Liver (tissue), 7 donors: ENCODE measurements at regions not wholly inside any gene's neighbourhood (a gene's known extent, or its start where the extent isn't known, plus 50 kb on each side); places are given as distances from the start of the nearest gene placed in this dataset.

Experiments
- DNase-seq: peaks from one replicate; pipeline ENCODE4 v3.0.0-alpha.2; 2017; ENCODE audit warnings: low spot score
- H3K27ac ChIP-seq, 2 donors: one replicate each; pipeline ENCODE4 v1.7.0; 2013; ENCODE audit warnings: inconsistent platforms in 2 of 2, low read length in 2 of 2, control low read depth in 1 of 2, low read depth in 1 of 2, mild to moderate bottlenecking in 1 of 2
- H3K27me3 ChIP-seq, 4 donors: one replicate each; pipeline versions ENCODE4 v1.6.1 to v1.7.0; 2013; ENCODE audit warnings: low read length in 3 of 4, inconsistent platforms in 1 of 4, mild to moderate bottlenecking in 1 of 4, moderate library complexity in 1 of 4; ENCODE audit not compliant: control insufficient read depth in 4 of 4, insufficient read depth in 4 of 4
- H3K36me3 ChIP-seq, 4 donors: one replicate each; pipeline versions ENCODE4 v1.6.1 to v1.7.0; 2013; ENCODE audit warnings: low read length in 3 of 4, mild to moderate bottlenecking in 3 of 4, low read depth in 1 of 4, moderate library complexity in 1 of 4; ENCODE audit not compliant: control insufficient read depth in 4 of 4, insufficient read depth in 3 of 4
- H3K4me1 ChIP-seq, 4 donors: one replicate each; pipeline versions ENCODE4 v1.6.1 to v1.7.0; 2013; ENCODE audit warnings: low read length in 3 of 4, mild to moderate bottlenecking in 3 of 4, moderate library complexity in 1 of 4; ENCODE audit not compliant: control insufficient read depth in 4 of 4, insufficient read depth in 4 of 4
- H3K4me3 ChIP-seq, 3 donors: one replicate each; pipeline versions ENCODE4 v1.6.1 to v1.7.0; 2013; ENCODE audit warnings: low read length in 3 of 3, control low read depth in 1 of 3, low read depth in 1 of 3, mild to moderate bottlenecking in 1 of 3
- H3K9ac ChIP-seq, 2 donors: one replicate each; pipeline ENCODE4 v1.7.0; 2013; ENCODE audit warnings: low read length in 2 of 2, mild to moderate bottlenecking in 2 of 2, moderate library complexity in 2 of 2, control low read depth in 1 of 2, low read depth in 1 of 2
- H3K9me3 ChIP-seq, 4 donors: one replicate each; pipeline versions ENCODE4 v1.6.1 to v1.7.0; 2013; ENCODE audit warnings: low read length in 3 of 4; ENCODE audit not compliant: control insufficient read depth in 4 of 4
- ATF3 ChIP-seq: IDR thresholded peaks from 2 replicates; pipeline ENCODE4 v1.6.1; 2016; ENCODE audit warnings: antibody characterized with exemption
- EGR1 ChIP-seq, 2 donors: IDR thresholded peaks; 2 replicates each; pipeline ENCODE4 v1.6.1; 2016 to 2018; ENCODE audit warnings: antibody characterized with exemption in 2 of 2, low read depth in 2 of 2
- FOXA1 ChIP-seq: IDR thresholded peaks from 2 replicates; pipeline ENCODE4 v1.6.1; 2016; ENCODE audit warnings: antibody characterized with exemption
- FOXA2 ChIP-seq: IDR thresholded peaks from 2 replicates; pipeline ENCODE4 v1.6.1; 2016; ENCODE audit warnings: antibody characterized with exemption
- GABPA ChIP-seq, 2 donors: IDR thresholded peaks in 1 of 2; conservative IDR thresholded peaks in 1 of 2; 2 replicates each; pipeline ENCODE4 v1.6.1; 2016; ENCODE audit warnings: antibody characterized with exemption in 2 of 2, mild to moderate bottlenecking in 1 of 2, moderate library complexity in 1 of 2
- HNF4A ChIP-seq, 2 donors: conservative IDR thresholded peaks; 2 replicates each; pipeline ENCODE4 v1.6.1; 2016; ENCODE audit warnings: antibody characterized with exemption in 2 of 2, mild to moderate bottlenecking in 2 of 2
- HNF4G ChIP-seq: IDR thresholded peaks from 2 replicates; pipeline ENCODE4 v1.6.1; 2016; ENCODE audit warnings: antibody characterized with exemption
- JUND ChIP-seq, 2 donors: IDR thresholded peaks; 2 replicates each; pipeline ENCODE4 v1.6.1; 2016; ENCODE audit warnings: antibody characterized with exemption in 2 of 2
- NR2F2 ChIP-seq: IDR thresholded peaks from 2 replicates; pipeline ENCODE4 v1.6.1; 2016; ENCODE audit warnings: antibody characterized with exemption
- RAD21 ChIP-seq, 2 donors: IDR thresholded peaks; 2 replicates each; pipeline ENCODE4 v1.6.1; 2016; ENCODE audit warnings: antibody characterized with exemption in 2 of 2, mild to moderate bottlenecking in 2 of 2
- REST ChIP-seq: IDR thresholded peaks from 2 replicates; pipeline ENCODE4 v1.6.1; 2016; ENCODE audit warnings: antibody characterized with exemption, mild to moderate bottlenecking
- RXRA ChIP-seq, 2 donors: IDR thresholded peaks; 2 replicates each; pipeline ENCODE4 v1.6.1; 2017 to 2018; ENCODE audit warnings: antibody characterized with exemption in 2 of 2, mild to moderate bottlenecking in 1 of 2
- SP1 ChIP-seq: IDR thresholded peaks from 2 replicates; pipeline ENCODE4 v1.6.1; 2018; ENCODE audit warnings: antibody characterized with exemption, mild to moderate bottlenecking
- TAF1 ChIP-seq: conservative IDR thresholded peaks from 2 replicates; pipeline ENCODE4 v1.6.1; 2016; ENCODE audit warnings: antibody characterized with exemption, mild to moderate bottlenecking
- YY1 ChIP-seq: IDR thresholded peaks from 2 replicates; pipeline ENCODE4 v1.6.1; 2016; ENCODE audit warnings: antibody characterized with exemption, mild to moderate bottlenecking
- WGBS: extraction: QIAGEN DNeasy Blood & Tissue Kit; methylation state at CpG from one replicate; pipeline ENCODE4 v1.1.7; 2013; 5-methylcytosine and 5-hydroxymethylcytosine counted together
- TF ChIP-seq, protein P1 (sequence below): IDR thresholded peaks from 2 replicates; pipeline ENCODE4 v1.6.1; 2016; ENCODE audit warnings: antibody characterized with exemption
- TF ChIP-seq, protein P2 (sequence below): IDR thresholded peaks from 2 replicates; pipeline ENCODE4 v1.6.1; 2016; ENCODE audit warnings: antibody characterized with exemption
- donor health status: healthy.
- donor health status: healthy.
- donor health status: healthy.
- donor health status: healthy.

- WGBS = 40% methylated on average over 1 of the region's 1 CpG
- Histone ChIP-seq H3K9me3 (no peaks in the 10 kb centered on the region), H3K27ac (peak overlapping the region; percentile 43 to 81), H3K36me3 (no peaks in the 10 kb centered on the region), H3K9ac (no peak overlapping the region), H3K4me3 (no peak overlapping the region), H3K27me3 (no peaks in the 10 kb centered on the region), H3K4me1 (peaks cover 1 to 13% (median 7%) of the 10 kb centered on the region in 4 donors)
- DNase-seq = no peak
- TF ChIP-seq HNF4G (no peak), EGR1 (IDR thresholded peaks at IDR 0.05; ENCODE audit: low read depth in 2 of 2) (no peak), HNF4A (conservative IDR thresholded peaks at IDR 0.05) (no peak), ATF3 (no peak), NR2F2 (no peak)
Measured at GRCh38 chr6:134631398-134631924, 313.5 kb upstream of the SGK1 start.

GRCh38 chr6:134630508-134631121 lies 312.7 kb upstream of the SGK1 start:
- DNase-seq = no peak
- Histone ChIP-seq H3K36me3 (no peaks in the 10 kb centered on the region), H3K4me1 (peaks cover 1 to 13% (median 7%) of the 10 kb centered on the region in 4 donors), H3K4me3 (peak overlapping the region in 2 of 3 donors; percentile 31 to 64), H3K9me3 (no peaks in the 10 kb centered on the region), H3K9ac (peak overlapping the region in 1 of 2 donors; percentile 54), H3K27me3 (no peaks in the 10 kb centered on the region), H3K27ac (peak overlapping the region; percentile 43 to 81)
- 17% methylated on average over 10 of the region's 10 CpGs for WGBS
- TF ChIP-seq, protein P1, sequence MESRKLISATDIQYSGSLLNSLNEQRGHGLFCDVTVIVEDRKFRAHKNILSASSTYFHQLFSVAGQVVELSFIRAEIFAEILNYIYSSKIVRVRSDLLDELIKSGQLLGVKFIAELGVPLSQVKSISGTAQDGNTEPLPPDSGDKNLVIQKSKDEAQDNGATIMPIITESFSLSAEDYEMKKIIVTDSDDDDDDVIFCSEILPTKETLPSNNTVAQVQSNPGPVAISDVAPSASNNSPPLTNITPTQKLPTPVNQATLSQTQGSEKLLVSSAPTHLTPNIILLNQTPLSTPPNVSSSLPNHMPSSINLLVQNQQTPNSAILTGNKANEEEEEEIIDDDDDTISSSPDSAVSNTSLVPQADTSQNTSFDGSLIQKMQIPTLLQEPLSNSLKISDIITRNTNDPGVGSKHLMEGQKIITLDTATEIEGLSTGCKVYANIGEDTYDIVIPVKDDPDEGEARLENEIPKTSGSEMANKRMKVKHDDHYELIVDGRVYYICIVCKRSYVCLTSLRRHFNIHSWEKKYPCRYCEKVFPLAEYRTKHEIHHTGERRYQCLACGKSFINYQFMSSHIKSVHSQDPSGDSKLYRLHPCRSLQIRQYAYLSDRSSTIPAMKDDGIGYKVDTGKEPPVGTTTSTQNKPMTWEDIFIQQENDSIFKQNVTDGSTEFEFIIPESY = peak; percentile 57
- TF ChIP-seq REST (peak; percentile 58), HNF4A (conservative IDR thresholded peaks at IDR 0.05) (peak; percentile 31 to 76), GABPA (IDR thresholded peaks at IDR 0.05 in 1 of 2, conservative IDR thresholded peaks at IDR 0.05 in 1 of 2) (peak in 1 of 2 donors; percentile 38), ATF3 (no peak), FOXA2 (peak; percentile 38), SP1 (peak; percentile 37), JUND (IDR thresholded peaks at IDR 0.05) (peak in 1 of 2 donors; percentile 67), TAF1 (no peak), YY1 (peak; percentile 81), NR2F2 (no peak), HNF4G (no peak), EGR1 (IDR thresholded peaks at IDR 0.05; ENCODE audit: low read depth in 2 of 2) (peak in 1 of 2 donors; percentile 36), RAD21 (IDR thresholded peaks at IDR 0.05) (peak; percentile 62 to 71), FOXA1 (peak; percentile 69), RXRA (IDR thresholded peaks at IDR 0.05) (peak; percentile 63 to 88)
- TF ChIP-seq, protein P2, sequence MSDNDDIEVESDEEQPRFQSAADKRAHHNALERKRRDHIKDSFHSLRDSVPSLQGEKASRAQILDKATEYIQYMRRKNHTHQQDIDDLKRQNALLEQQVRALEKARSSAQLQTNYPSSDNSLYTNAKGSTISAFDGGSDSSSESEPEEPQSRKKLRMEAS = peak; percentile 79
